SK-N-SH treated with all-trans-retinoic acid at 6 μM for 48 hours (cell line): ENCODE measurements at regions not wholly inside any gene's neighbourhood (a gene's known extent, or its start where the extent isn't known, plus 50 kb on each side); places are given as distances from the start of the nearest gene placed in this dataset.

ENCODE experiments used
- ATAC-seq: fragments of 200-7000 bp; cut with Tn5 transposase; 3 replicates; pipeline ENCODE4 v1.9.1; 2020; ENCODE audit warnings: mild to moderate bottlenecking, moderate library complexity
- BACH2 ChIP-seq: fragments of 250-450 bp; sonication (Bioruptor Pico); IDR thresholded peaks from 2 replicates; pipeline ENCODE4 v1.9.0; 2021; ENCODE audit warnings: mild to moderate bottlenecking, borderline replicate concordance
- CSDC2 ChIP-seq: fragments of 250-450 bp; sonication (Bioruptor Pico); IDR thresholded peaks from 2 replicates; pipeline ENCODE4 v1.5.0; 2020; ENCODE audit warnings: mild to moderate bottlenecking, moderate library complexity
- ESRRG ChIP-seq: fragments of 250-450 bp; sonication (Bioruptor Pico); IDR thresholded peaks from 2 replicates; pipeline ENCODE4 v1.6.1; 2021; ENCODE audit warnings: mild to moderate bottlenecking
- GLIS3 ChIP-seq: fragments of 250-450 bp; sonication (Bioruptor Pico); IDR thresholded peaks from 2 replicates; pipeline ENCODE4 v1.5.0; 2020; ENCODE audit warnings: mild to moderate bottlenecking, moderate library complexity
- ISL1 ChIP-seq: fragments of 250-450 bp; sonication (Bioruptor Pico); IDR thresholded peaks from 2 replicates; pipeline ENCODE4 v2.1.2; 2022; ENCODE audit warnings: mild to moderate bottlenecking, moderate library complexity
- OSR1 ChIP-seq: fragments of 250-450 bp; sonication (Bioruptor Pico); IDR thresholded peaks from 2 replicates; pipeline ENCODE4 v1.8.0; 2022; ENCODE audit warnings: moderate library complexity, mild to moderate bottlenecking, inconsistent platforms
- PPARA ChIP-seq: fragments of 250-450 bp; sonication (Bioruptor Pico); IDR thresholded peaks from 2 replicates; pipeline ENCODE4 v1.5.0; 2020; ENCODE audit warnings: mild to moderate bottlenecking, borderline replicate concordance
- RARB ChIP-seq: fragments of 250-450 bp; sonication (Bioruptor Pico); IDR thresholded peaks from 2 replicates; pipeline ENCODE4 v1.8.0; 2021; ENCODE audit warnings: mild to moderate bottlenecking, moderate library complexity
- SNAI2 ChIP-seq: fragments of 250-450 bp; sonication (Bioruptor Pico); IDR thresholded peaks from 2 replicates; pipeline ENCODE4 v1.5.0; 2020; ENCODE audit warnings: mild to moderate bottlenecking, moderate library complexity
- TCF4 ChIP-seq: fragments of 250-450 bp; sonication (Bioruptor Pico); IDR thresholded peaks from 2 replicates; pipeline ENCODE4 v1.8.0; 2021; ENCODE audit warnings: mild to moderate bottlenecking, moderate library complexity, borderline replicate concordance
- TOX ChIP-seq: fragments of 250-450 bp; sonication (Bioruptor Pico); IDR thresholded peaks from 2 replicates; pipeline ENCODE4 v1.8.0; 2021; ENCODE audit warnings: mild to moderate bottlenecking, moderate library complexity, borderline replicate concordance
- ZC3H10 ChIP-seq: fragments of 250-450 bp; sonication (Bioruptor Pico); IDR thresholded peaks from 2 replicates; pipeline ENCODE4 v1.5.1; 2021; ENCODE audit warnings: mild to moderate bottlenecking, moderate library complexity
- ZFP3 ChIP-seq: fragments of 250-450 bp; sonication (Bioruptor Pico); IDR thresholded peaks from 2 replicates; pipeline ENCODE4 v1.5.0; 2020; ENCODE audit warnings: mild to moderate bottlenecking, moderate library complexity
- ZFP30 ChIP-seq: fragments of 450-650 bp; formaldehyde crosslinking; IDR thresholded peaks from 2 replicates; pipeline ENCODE4 v1.5.0; 2022; ENCODE audit warnings: mild to moderate bottlenecking, moderate library complexity
- ZNF565 ChIP-seq: fragments of 450-650 bp; formaldehyde crosslinking; conservative IDR thresholded peaks from 2 replicates; pipeline ENCODE4 v1.5.0; 2020; ENCODE audit warnings: low read depth, mild to moderate bottlenecking, moderate library complexity
- ZNF8 ChIP-seq: fragments of 450-650 bp; formaldehyde crosslinking; IDR thresholded peaks from 2 replicates; pipeline ENCODE4 v1.5.0; 2020; ENCODE audit warnings: mild to moderate bottlenecking, moderate library complexity
- TF ChIP-seq, protein P1 (sequence below): fragments of 250-450 bp; sonication (Bioruptor Pico); IDR thresholded peaks from 2 replicates; pipeline ENCODE4 v1.5.1; 2021; ENCODE audit warnings: mild to moderate bottlenecking, moderate library complexity
- TF ChIP-seq, protein P2 (sequence below): fragments of 250-450 bp; sonication (Bioruptor Pico); IDR thresholded peaks from 2 replicates; pipeline ENCODE4 v1.5.0; 2020; ENCODE audit warnings: mild to moderate bottlenecking, moderate library complexity
- TF ChIP-seq, protein P3 (sequence below): fragments of 250-450 bp; sonication (Bioruptor Pico); IDR thresholded peaks from 2 replicates; pipeline ENCODE4 v1.8.0; 2021; ENCODE audit warnings: low read depth, mild to moderate bottlenecking, moderate library complexity, borderline replicate concordance
- TF ChIP-seq, protein P4 (sequence below): fragments of 250-450 bp; sonication (Bioruptor Pico); IDR thresholded peaks from 2 replicates; pipeline ENCODE4 v1.5.1; 2020; ENCODE audit warnings: low read depth, mild to moderate bottlenecking, moderate library complexity

- no peak for TF ChIP-seq CSDC2
- TF ChIP-seq OSR1 (CRISPR knock-in tag) = no peak
- TF ChIP-seq BACH2 (CRISPR knock-in tag) = no peak
- no peak for TF ChIP-seq ZFP30 (CRISPR knock-in tag)
- TF ChIP-seq PPARA (CRISPR knock-in tag) = no peak
- TF ChIP-seq ZFP3 (CRISPR knock-in tag) = no peak
- TF ChIP-seq, protein P1, sequence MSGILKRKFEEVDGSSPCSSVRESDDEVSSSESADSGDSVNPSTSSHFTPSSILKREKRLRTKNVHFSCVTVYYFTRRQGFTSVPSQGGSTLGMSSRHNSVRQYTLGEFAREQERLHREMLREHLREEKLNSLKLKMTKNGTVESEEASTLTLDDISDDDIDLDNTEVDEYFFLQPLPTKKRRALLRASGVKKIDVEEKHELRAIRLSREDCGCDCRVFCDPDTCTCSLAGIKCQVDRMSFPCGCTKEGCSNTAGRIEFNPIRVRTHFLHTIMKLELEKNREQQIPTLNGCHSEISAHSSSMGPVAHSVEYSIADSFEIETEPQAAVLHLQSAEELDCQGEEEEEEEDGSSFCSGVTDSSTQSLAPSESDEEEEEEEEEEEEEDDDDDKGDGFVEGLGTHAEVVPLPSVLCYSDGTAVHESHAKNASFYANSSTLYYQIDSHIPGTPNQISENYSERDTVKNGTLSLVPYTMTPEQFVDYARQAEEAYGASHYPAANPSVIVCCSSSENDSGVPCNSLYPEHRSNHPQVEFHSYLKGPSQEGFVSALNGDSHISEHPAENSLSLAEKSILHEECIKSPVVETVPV (CRISPR knock-in tag) = no peak
- ATAC-seq = no peak
These were observed 856.9 kb upstream of the PTPRD start for GRCh38 chr9:11469745-11470144.

- no peak for ATAC-seq
- no peak for TF ChIP-seq RARB (CRISPR knock-in tag)
- TF ChIP-seq, protein P1 (CRISPR knock-in tag) = no peak
- no peak for TF ChIP-seq ZNF565 (CRISPR knock-in tag)
- TF ChIP-seq, protein P2, sequence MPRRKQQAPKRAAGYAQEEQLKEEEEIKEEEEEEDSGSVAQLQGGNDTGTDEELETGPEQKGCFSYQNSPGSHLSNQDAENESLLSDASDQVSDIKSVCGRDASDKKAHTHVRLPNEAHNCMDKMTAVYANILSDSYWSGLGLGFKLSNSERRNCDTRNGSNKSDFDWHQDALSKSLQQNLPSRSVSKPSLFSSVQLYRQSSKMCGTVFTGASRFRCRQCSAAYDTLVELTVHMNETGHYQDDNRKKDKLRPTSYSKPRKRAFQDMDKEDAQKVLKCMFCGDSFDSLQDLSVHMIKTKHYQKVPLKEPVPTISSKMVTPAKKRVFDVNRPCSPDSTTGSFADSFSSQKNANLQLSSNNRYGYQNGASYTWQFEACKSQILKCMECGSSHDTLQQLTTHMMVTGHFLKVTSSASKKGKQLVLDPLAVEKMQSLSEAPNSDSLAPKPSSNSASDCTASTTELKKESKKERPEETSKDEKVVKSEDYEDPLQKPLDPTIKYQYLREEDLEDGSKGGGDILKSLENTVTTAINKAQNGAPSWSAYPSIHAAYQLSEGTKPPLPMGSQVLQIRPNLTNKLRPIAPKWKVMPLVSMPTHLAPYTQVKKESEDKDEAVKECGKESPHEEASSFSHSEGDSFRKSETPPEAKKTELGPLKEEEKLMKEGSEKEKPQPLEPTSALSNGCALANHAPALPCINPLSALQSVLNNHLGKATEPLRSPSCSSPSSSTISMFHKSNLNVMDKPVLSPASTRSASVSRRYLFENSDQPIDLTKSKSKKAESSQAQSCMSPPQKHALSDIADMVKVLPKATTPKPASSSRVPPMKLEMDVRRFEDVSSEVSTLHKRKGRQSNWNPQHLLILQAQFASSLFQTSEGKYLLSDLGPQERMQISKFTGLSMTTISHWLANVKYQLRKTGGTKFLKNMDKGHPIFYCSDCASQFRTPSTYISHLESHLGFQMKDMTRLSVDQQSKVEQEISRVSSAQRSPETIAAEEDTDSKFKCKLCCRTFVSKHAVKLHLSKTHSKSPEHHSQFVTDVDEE (CRISPR knock-in tag) = no peak
- TF ChIP-seq BACH2 (CRISPR knock-in tag) = no peak
- TF ChIP-seq ESRRG = no peak
- TF ChIP-seq ZNF8 (CRISPR knock-in tag) = no peak
- TF ChIP-seq CSDC2 = no peak
- no peak for TF ChIP-seq TOX (CRISPR knock-in tag)
- TF ChIP-seq, protein P3, sequence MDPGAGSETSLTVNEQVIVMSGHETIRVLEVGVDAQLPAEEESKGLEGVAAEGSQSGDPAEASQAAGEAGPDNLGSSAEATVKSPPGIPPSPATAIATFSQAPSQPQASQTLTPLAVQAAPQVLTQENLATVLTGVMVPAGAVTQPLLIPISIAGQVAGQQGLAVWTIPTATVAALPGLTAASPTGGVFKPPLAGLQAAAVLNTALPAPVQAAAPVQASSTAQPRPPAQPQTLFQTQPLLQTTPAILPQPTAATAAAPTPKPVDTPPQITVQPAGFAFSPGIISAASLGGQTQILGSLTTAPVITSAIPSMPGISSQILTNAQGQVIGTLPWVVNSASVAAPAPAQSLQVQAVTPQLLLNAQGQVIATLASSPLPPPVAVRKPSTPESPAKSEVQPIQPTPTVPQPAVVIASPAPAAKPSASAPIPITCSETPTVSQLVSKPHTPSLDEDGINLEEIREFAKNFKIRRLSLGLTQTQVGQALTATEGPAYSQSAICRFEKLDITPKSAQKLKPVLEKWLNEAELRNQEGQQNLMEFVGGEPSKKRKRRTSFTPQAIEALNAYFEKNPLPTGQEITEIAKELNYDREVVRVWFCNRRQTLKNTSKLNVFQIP (CRISPR knock-in tag) = no peak
These were observed 858.5 kb upstream of the PTPRD start for GRCh38 chr9:11471321-11471720.

DNA sequence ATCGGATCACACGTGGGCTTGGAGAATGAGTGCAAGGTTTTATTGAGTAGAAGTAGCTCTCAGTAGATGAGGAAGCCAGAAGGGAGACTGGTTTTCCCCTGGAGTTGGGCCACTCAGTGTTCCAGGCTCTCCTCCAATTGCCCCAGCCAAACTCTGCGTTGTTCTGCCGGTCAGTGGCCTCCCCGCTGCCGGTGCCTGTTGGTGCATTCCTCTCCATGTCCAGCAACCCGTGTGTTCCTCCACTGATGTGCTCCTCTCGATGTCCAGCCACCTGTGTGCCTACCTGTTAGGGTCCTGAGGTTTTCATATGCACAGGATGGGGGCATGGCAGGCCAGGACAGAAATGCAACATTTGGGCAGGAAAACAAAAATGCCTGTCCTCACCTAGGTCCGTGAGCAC, 888.0 kb upstream of the PTPRD start:
- ATAC-seq = no peak

GRCh38 chr9:11506980-11507379, 894.2 kb upstream of the PTPRD start:
- ATAC-seq = no peak
- TF ChIP-seq RARB (CRISPR knock-in tag) (no peak), OSR1 (CRISPR knock-in tag) (no peak), ZFP3 (CRISPR knock-in tag) (no peak), ZFP30 (CRISPR knock-in tag) (no peak)
- TF ChIP-seq, protein P2 (CRISPR knock-in tag) = no peak
- TF ChIP-seq, protein P4, sequence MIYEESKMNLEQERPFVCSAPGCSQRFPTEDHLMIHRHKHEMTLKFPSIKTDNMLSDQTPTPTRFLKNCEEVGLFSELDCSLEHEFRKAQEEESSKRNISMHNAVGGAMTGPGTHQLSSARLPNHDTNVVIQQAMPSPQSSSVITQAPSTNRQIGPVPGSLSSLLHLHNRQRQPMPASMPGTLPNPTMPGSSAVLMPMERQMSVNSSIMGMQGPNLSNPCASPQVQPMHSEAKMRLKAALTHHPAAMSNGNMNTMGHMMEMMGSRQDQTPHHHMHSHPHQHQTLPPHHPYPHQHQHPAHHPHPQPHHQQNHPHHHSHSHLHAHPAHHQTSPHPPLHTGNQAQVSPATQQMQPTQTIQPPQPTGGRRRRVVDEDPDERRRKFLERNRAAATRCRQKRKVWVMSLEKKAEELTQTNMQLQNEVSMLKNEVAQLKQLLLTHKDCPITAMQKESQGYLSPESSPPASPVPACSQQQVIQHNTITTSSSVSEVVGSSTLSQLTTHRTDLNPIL (CRISPR knock-in tag) = no peak
- TF ChIP-seq, protein P1 (CRISPR knock-in tag) = no peak
- TF ChIP-seq, protein P3 (CRISPR knock-in tag) = no peak

More for the DNA sequence above, 888.0 kb upstream of the PTPRD start:
- TF ChIP-seq ISL1 (CRISPR knock-in tag) (no peak), GLIS3 (CRISPR knock-in tag) (no peak), SNAI2 (no peak), TCF4 (CRISPR knock-in tag) (no peak), ZC3H10 (no peak), RARB (CRISPR knock-in tag) (no peak)
- TF ChIP-seq, protein P3 (CRISPR knock-in tag) = no peak
